ENCODE measurements at regions not wholly inside any gene's neighbourhood (a gene's known extent, or its start where the extent isn't known, plus 50 kb on each side); places are given as distances from the start of the nearest gene placed in this dataset.

GRCh38 chr12:115657081-115658013, 620.1 kb downstream of the MED13L start:
- no peak for ATAC-seq
- no peak for DNase-seq (ENCODE audit: low spot score)

- ATAC-seq, result no peak
- DNase-seq (ENCODE audit: low spot score), result no peak
These were observed 627.5 kb downstream of the MED13L start for GRCh38 chr12:115650026-115650425.

- ATAC-seq (no peak), DNase-seq (ENCODE audit: low spot score) (no peak)
These were observed 629.0 kb downstream of the MED13L start for GRCh38 chr12:115648463-115648862.

- DNase-seq (ENCODE audit: low spot score) (no peak), ATAC-seq (no peak)
These were observed 631.3 kb downstream of the MED13L start for GRCh38 chr12:115646210-115646609.

GRCh38 chr12:115640929-115641328, 636.6 kb downstream of the MED13L start:
- no peak for DNase-seq (ENCODE audit: low spot score)
- no peak for ATAC-seq

GRCh38 chr12:115639648-115640012, 637.9 kb downstream of the MED13L start:
- ATAC-seq (no peak), DNase-seq (ENCODE audit: low spot score) (no peak)

- no peak for ATAC-seq
- no peak for DNase-seq (ENCODE audit: low spot score)
These were observed 638.5 kb downstream of the MED13L start for GRCh38 chr12:115638733-115639647.

GRCh38 chr12:115636546-115636945, 640.9 kb downstream of the MED13L start:
- ATAC-seq (no peak), DNase-seq (ENCODE audit: low spot score) (no peak)

GRCh38 chr12:115632308-115632707, 645.2 kb downstream of the MED13L start:
- DNase-seq (ENCODE audit: low spot score) (no peak), ATAC-seq (no peak)

GRCh38 chr12:115630136-115630535, 647.4 kb downstream of the MED13L start:
- ATAC-seq, result no peak
- no peak for DNase-seq (ENCODE audit: low spot score)

GRCh38 chr12:115626210-115626609, 651.3 kb downstream of the MED13L start:
- no peak for ATAC-seq
- DNase-seq (ENCODE audit: low spot score), result no peak

- DNase-seq (ENCODE audit: low spot score) (no peak), ATAC-seq (no peak)
These were observed 653.6 kb downstream of the MED13L start for GRCh38 chr12:115623764-115624334.

- no peak for ATAC-seq
- no peak for DNase-seq (ENCODE audit: low spot score)
These were observed 654.2 kb downstream of the MED13L start for GRCh38 chr12:115623275-115623674.

GRCh38 chr12:115620816-115621215, 656.7 kb downstream of the MED13L start:
- DNase-seq (ENCODE audit: low spot score) (no peak), ATAC-seq (no peak)

GRCh38 chr12:115619889-115620288, 657.6 kb downstream of the MED13L start:
- ATAC-seq (no peak), DNase-seq (ENCODE audit: low spot score) (no peak)

GRCh38 chr12:115619061-115619460, 658.4 kb downstream of the MED13L start:
- DNase-seq (ENCODE audit: low spot score), result no peak
- ATAC-seq, result no peak

- ATAC-seq (no peak), DNase-seq (ENCODE audit: low spot score) (no peak)
These were observed 659.4 kb downstream of the MED13L start for GRCh38 chr12:115618105-115618504.

- no peak for DNase-seq (ENCODE audit: low spot score)
- ATAC-seq, result no peak
These were observed 660.1 kb downstream of the MED13L start for GRCh38 chr12:115617391-115617790.

GRCh38 chr12:115611477-115611876, 666.0 kb downstream of the MED13L start:
- no peak for ATAC-seq
- no peak for DNase-seq (ENCODE audit: low spot score)

GRCh38 chr12:115609347-115609746, 668.1 kb downstream of the MED13L start:
- DNase-seq (ENCODE audit: low spot score), result no peak
- ATAC-seq, result no peak

- DNase-seq (ENCODE audit: low spot score), result no peak
These were observed 671.5 kb downstream of the MED13L start for GRCh38 chr12:115606040-115606439.

More at GRCh38 chr12:115606040-115606439, 671.5 kb downstream of the MED13L start:
- no peak for ATAC-seq
